ENCODE measurements at regions not wholly inside any gene's neighbourhood (a gene's known extent, or its start where the extent isn't known, plus 50 kb on each side); places are given as distances from the start of the nearest gene placed in this dataset.
"Not testable (repeated sequence)": the region's sequence is repeated elsewhere in the genome, so short reads cannot be mapped to it uniquely, and the experiment has no call there.

GRCh38 chr12:11978726-11979384 is 91.9 kb upstream of the BCL2L14 start:
- no peak for DNase-seq (ENCODE audit: low spot score)

- DNase-seq (ENCODE audit: low spot score): no peak
Measured at GRCh38 chr12:11980115-11980514, 90.6 kb upstream of the BCL2L14 start.

- no peak for DNase-seq (ENCODE audit: low spot score)
Measured at GRCh38 chr12:11981121-11981733, 89.5 kb upstream of the BCL2L14 start.

GRCh38 chr12:11984417-11984816 is 86.3 kb upstream of the BCL2L14 start:
- DNase-seq (ENCODE audit: low spot score): no peak

- no peak for DNase-seq (ENCODE audit: low spot score)
Measured at GRCh38 chr12:11986165-11986564, 84.6 kb upstream of the BCL2L14 start.

- no peak for DNase-seq (ENCODE audit: low spot score)
Measured at GRCh38 chr12:11987901-11988300, 82.8 kb upstream of the BCL2L14 start.

- no peak for DNase-seq (ENCODE audit: low spot score)
Measured at GRCh38 chr12:11991604-11992003, 79.1 kb upstream of the BCL2L14 start.

- no peak for DNase-seq (ENCODE audit: low spot score)
Measured at GRCh38 chr12:11992515-11992914, 78.2 kb upstream of the BCL2L14 start.

- DNase-seq (ENCODE audit: low spot score): not testable (repeated sequence)
Measured at GRCh38 chr12:11998307-11998943, 72.3 kb upstream of the BCL2L14 start.

- no peak for DNase-seq (ENCODE audit: low spot score)
Measured at GRCh38 chr12:11998944-11999315, 71.8 kb upstream of the BCL2L14 start.

- DNase-seq (ENCODE audit: low spot score): no peak
Measured at GRCh38 chr12:12003609-12004008, 67.1 kb upstream of the BCL2L14 start.

- DNase-seq (ENCODE audit: low spot score): no peak
Measured at GRCh38 chr12:12004524-12004923, 66.2 kb upstream of the BCL2L14 start.

- no peak for DNase-seq (ENCODE audit: low spot score)
Measured at GRCh38 chr12:12007001-12007712, 63.6 kb upstream of the BCL2L14 start.

- DNase-seq (ENCODE audit: low spot score): no peak
Measured at GRCh38 chr12:12007713-12008231, 63.0 kb upstream of the BCL2L14 start.

- DNase-seq (ENCODE audit: low spot score): no peak
Measured at GRCh38 chr12:12008232-12008850, 62.4 kb upstream of the BCL2L14 start.

GRCh38 chr12:12008931-12009611 is 61.7 kb upstream of the BCL2L14 start:
- no peak for DNase-seq (ENCODE audit: low spot score)

- not testable (repeated sequence) for DNase-seq (ENCODE audit: low spot score)
Measured at GRCh38 chr12:12009749-12010276, 60.9 kb upstream of the BCL2L14 start.

- peak; percentile 81 for DNase-seq (ENCODE audit: low spot score)
Measured at GRCh38 chr12:12010277-12011039, 60.3 kb upstream of the BCL2L14 start.

GRCh38 chr12:12011880-12012260 is 58.9 kb upstream of the BCL2L14 start:
- no peak for DNase-seq (ENCODE audit: low spot score)

- no peak for DNase-seq (ENCODE audit: low spot score)
Measured at GRCh38 chr12:12015073-12015685, 55.6 kb upstream of the BCL2L14 start.
